NCI-H1105 (cell line): ENCODE measurements at regions not wholly inside any gene's neighbourhood (a gene's known extent, or its start where the extent isn't known, plus 50 kb on each side); places are given as distances from the start of the nearest gene placed in this dataset.

Source experiments
- DNase-seq: peaks from one replicate; lab custom pipeline; 2025; lab: John Stamatoyannopoulos, UW

GRCh38 chr21:41671859-41672542, 94.9 kb downstream of the RIPK4 start:
- no peak for DNase-seq

GRCh38 chr21:41671212-41671762, 95.6 kb downstream of the RIPK4 start:
- DNase-seq, result no peak

GRCh38 chr21:41670056-41670805, 96.6 kb downstream of the RIPK4 start:
- DNase-seq, result no peak

GRCh38 chr21:41669533-41669830, 97.4 kb downstream of the RIPK4 start:
- no peak for DNase-seq

GRCh38 chr21:41668686-41669532, 97.9 kb downstream of the RIPK4 start:
- DNase-seq, result no peak

- DNase-seq, result no peak
Measured at GRCh38 chr21:41668051-41668541, 98.8 kb downstream of the RIPK4 start.

GRCh38 chr21:41667136-41667535, 99.7 kb downstream of the RIPK4 start:
- DNase-seq, result no peak

- DNase-seq, result no peak
Measured at GRCh38 chr21:41666641-41667081, 100.2 kb downstream of the RIPK4 start.

GRCh38 chr21:41665766-41666595, 100.9 kb downstream of the RIPK4 start:
- no peak for DNase-seq

- no peak for DNase-seq
Measured at GRCh38 chr21:41664881-41665765, 101.7 kb downstream of the RIPK4 start.

GRCh38 chr21:41663805-41664788, 102.8 kb downstream of the RIPK4 start:
- DNase-seq, result no peak

- DNase-seq, result no peak
Measured at GRCh38 chr21:41662761-41663160, 104.1 kb downstream of the RIPK4 start.

GRCh38 chr21:41662161-41662560, 104.7 kb downstream of the RIPK4 start:
- no peak for DNase-seq

- DNase-seq, result no peak
Measured at GRCh38 chr21:41660748-41661147, 106.1 kb downstream of the RIPK4 start.

GRCh38 chr21:41659791-41660560, 106.9 kb downstream of the RIPK4 start:
- no peak for DNase-seq

- no peak for DNase-seq
Measured at GRCh38 chr21:41656946-41657525, 109.8 kb downstream of the RIPK4 start.

GRCh38 chr21:41655259-41655658, 111.6 kb downstream of the RIPK4 start:
- no peak for DNase-seq

- DNase-seq, result no peak
Measured at GRCh38 chr21:41653954-41654491, 112.8 kb downstream of the RIPK4 start.
